ENCODE measurements at regions not wholly inside any gene's neighbourhood (a gene's known extent, or its start where the extent isn't known, plus 50 kb on each side); places are given as distances from the start of the nearest gene placed in this dataset.
"Not testable (repeated sequence)": the region's sequence is repeated elsewhere in the genome, so short reads cannot be mapped to it uniquely, and the experiment has no call there.

DNA sequence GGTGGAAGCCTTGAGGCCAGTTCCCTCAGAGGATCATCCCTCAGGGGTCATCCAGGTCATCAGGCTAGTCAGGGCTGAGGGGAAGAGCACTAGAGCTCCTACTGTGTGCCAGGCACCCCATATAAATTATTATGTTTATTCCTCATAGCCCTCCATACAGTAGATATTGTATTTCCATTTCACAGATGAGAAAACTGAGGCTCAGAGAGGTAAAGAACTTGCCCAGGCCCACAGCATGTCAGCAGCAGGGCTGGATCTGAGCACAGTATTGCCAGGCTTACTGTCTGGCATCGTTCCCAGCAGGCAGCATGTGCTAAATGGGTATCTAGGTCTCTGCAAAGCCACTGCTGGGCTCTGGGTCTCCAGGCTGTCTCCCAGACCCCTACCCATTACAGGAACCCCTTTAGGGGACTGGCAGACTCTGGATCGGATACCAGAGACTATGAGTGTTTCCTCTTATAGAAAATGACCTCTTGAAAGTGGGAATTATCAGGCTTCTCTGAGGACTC is 153.3 kb downstream of the PTPRU start:
- TF ChIP-seq POLR2A (IDR thresholded peaks at IDR 0.05; ENCODE audit: low read depth, low read length): no peak
- DNase-seq (ENCODE audit: insufficient read length, low spot score) (no peak), FAIRE-seq (no peak)

DNA sequence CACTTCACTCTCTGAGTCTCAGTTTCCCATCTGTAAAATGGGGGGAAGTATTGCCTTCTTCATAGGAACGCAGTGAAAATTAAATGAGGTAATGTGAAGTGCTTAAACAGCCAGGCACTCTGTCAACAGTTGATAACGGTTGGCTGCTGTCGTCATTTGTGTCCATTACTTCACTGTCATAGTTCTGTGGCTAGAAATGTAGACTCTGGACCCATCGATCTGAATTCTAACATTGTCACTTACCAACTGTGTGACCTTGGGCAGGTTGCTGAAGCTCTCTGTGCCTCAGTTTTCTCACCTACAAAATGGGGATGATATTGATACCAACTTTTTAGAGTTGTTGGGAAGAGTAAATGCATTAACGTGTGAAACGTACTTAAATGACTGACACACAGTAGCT is 152.6 kb downstream of the PTPRU start:
- DNase-seq (ENCODE audit: insufficient read length, low spot score): no peak
- TF ChIP-seq POLR2A (IDR thresholded peaks at IDR 0.05; ENCODE audit: low read depth, low read length): no peak
- no peak for FAIRE-seq

GRCh38 chr1:29388170-29388569 is 151.8 kb downstream of the PTPRU start:
- TF ChIP-seq POLR2A (IDR thresholded peaks at IDR 0.05; ENCODE audit: low read depth, low read length): no peak
- FAIRE-seq: no peak
- DNase-seq (ENCODE audit: insufficient read length, low spot score): no peak

DNA sequence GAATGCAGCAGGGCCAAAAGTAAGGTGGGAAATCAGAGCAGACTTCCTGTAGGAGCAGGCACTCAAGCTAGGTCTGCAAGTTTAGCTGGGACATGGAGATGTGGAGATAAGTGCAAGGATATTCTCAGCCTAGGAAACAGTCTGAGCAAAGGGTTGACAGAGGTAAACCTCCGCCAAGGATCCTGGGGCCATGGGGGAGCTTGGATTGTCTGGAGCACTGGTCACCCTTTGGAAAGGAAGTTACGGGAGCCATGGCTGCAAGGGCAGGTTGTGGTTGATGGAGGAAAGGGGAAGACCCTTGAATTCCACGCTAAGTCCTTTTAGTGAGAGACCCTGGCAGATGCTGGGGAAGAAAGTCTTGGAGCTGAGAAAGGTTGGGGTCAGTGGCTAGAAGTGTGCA is 150.9 kb downstream of the PTPRU start:
- no peak for TF ChIP-seq POLR2A (IDR thresholded peaks at IDR 0.05; ENCODE audit: low read depth, low read length)
- DNase-seq (ENCODE audit: insufficient read length, low spot score): no peak
- FAIRE-seq: no peak

DNA sequence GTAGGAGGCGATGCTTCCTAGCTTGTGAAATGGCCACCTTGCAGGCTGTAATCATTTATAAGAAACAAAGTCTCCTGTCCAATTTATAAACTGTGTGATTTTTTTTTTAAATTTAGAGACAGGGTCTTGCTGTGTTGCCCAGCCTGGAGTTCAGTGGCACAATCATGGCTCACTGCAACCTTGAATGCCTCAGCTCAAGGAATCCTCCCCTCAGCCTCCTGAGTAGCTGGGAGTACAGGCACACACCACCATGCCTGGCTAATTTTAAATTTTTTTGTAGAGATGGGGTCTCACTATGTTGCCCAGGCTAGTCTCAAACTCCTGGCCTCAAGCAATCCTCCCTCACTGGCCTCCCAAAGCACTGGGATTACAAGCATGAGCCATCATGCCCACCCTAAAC is 150.1 kb downstream of the PTPRU start:
- DNase-seq (ENCODE audit: insufficient read length, low spot score); FAIRE-seq: not testable (repeated sequence)

DNA sequence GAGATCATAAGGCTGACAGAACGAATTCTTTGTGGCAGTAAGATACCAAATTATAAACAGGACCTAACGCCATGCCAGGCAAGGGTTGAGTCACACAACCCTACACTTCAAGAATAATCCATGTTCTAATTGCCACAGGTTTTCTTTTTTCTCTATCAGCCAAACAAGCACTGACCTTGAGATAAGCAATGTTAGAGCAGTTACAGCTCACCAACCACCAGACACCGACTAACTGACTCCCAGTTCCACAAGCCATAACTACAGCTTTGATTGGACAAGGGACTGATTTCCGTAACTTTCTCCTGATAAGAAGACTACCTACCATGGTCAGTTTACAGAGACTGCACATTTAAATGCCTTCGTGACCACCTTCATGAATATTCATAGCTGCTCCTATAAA is 149.6 kb downstream of the PTPRU start:
- FAIRE-seq: no peak

DNA sequence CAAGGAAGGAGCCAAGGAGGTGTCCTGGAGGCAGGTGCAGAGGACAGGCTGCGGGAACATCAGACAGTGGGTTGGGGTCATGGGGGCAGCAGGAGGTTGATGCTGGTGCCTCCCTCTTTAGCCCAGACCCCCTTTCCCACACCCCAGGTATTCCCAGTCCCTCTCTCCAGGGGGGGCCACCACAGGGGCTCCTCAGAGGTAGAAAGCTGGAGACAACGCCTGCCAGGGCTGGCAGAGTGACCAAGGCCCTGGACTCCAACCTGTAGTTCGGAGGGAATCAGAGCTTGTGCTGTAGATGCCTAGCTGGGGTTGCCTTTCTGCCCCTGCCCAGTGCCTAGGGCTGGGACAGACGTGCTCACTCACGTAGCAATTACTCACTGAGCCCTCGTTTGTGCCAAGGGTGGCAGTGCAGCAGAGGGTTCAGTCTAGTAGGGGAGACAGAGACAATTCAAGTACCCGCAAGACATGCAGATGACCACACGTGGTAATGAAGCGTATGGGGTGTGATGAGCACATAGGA is 148.2 kb downstream of the PTPRU start:
- FAIRE-seq (no peak), DNase-seq (ENCODE audit: insufficient read length, low spot score) (no peak)
- no peak for TF ChIP-seq POLR2A (IDR thresholded peaks at IDR 0.05; ENCODE audit: low read depth, low read length)

More for the DNA sequence above, 149.6 kb downstream of the PTPRU start:
- TF ChIP-seq POLR2A (IDR thresholded peaks at IDR 0.05; ENCODE audit: low read depth, low read length): no peak
- no peak for DNase-seq (ENCODE audit: insufficient read length, low spot score)

DNA sequence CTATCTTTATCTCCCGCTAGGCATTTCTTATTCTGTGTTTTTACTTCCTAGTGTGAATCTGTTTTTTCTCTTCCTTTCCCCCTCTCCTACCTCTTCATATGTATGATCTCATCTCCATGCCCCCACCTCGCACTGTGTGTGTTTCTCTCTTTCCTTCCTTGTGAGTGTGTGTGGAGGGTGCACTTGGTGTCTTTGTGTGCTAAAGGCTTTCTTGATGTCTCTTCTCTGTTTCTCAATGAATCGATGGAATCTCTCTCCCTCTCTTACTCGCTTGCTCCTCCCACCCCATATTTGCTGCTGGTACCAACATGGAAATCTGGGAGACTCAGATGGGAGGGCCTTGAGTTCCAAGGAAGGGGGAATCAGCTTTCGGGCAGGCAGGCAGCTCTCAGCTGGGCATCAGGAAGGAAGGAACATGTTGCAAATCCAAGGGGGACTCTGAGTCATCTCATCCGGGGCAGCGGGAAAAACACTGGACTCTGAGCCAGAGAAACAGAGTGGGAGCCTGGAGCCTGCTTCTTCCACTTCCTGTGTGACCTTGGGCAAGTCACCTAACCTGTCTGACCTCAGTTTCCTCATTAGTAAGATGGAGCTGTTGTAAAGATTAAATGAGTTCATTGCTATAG is 147.5 kb downstream of the PTPRU start:
- TF ChIP-seq POLR2A (IDR thresholded peaks at IDR 0.05; ENCODE audit: low read depth, low read length): no peak
- DNase-seq (ENCODE audit: insufficient read length, low spot score) (peak; percentile 41), FAIRE-seq (no peak)

GRCh38 chr1:29382851-29383745 is 146.8 kb downstream of the PTPRU start:
- FAIRE-seq: no peak
- no peak for DNase-seq (ENCODE audit: insufficient read length, low spot score)
- no peak for TF ChIP-seq POLR2A (IDR thresholded peaks at IDR 0.05; ENCODE audit: low read depth, low read length)

DNA sequence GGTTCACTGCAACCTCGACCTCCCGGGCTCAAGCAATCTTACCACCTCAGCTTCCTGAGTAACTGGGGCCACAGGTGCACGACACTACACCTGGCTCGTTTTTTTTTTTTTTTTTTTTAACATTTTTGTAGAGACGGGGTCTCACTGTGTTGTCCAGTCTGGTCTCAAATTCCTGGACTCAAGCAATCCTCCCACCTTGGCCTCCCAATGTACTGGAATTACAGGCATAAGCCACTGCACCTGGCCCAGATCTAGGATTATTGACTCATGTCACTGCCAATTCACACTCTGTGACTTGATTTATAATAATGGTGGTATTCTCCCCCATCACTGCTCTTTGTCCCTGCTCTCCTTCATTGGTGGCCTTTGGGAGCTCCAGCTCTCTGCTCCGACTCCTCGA is 145.1 kb downstream of the PTPRU start:
- no peak for TF ChIP-seq POLR2A (IDR thresholded peaks at IDR 0.05; ENCODE audit: low read depth, low read length)
- DNase-seq (ENCODE audit: insufficient read length, low spot score) (no peak), FAIRE-seq (no peak)

DNA sequence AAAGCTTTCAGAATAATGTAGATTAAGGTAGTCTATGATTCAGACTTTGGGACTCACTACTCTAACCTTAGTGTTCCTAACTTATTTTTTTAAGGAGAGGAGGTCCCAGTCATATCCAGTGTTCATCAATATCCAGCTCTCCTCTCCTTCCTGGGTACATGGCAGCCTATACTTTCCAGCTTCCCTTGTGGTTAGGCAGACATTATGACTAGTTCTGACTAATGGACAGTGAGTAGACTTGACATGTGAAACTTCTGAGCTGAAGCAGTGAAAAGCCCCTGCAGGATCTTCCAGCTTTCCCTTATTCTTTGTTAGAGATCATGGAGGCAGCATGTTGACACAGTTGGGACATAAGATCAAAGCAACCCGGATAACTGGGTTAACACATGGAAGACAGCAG is 144.2 kb downstream of the PTPRU start:
- FAIRE-seq (no peak), DNase-seq (ENCODE audit: insufficient read length, low spot score) (no peak)
- no peak for TF ChIP-seq POLR2A (IDR thresholded peaks at IDR 0.05; ENCODE audit: low read depth, low read length)

- FAIRE-seq: no peak
- no peak for DNase-seq (ENCODE audit: insufficient read length, low spot score)
Measured at GRCh38 chr1:29379443-29380073, 143.2 kb downstream of the PTPRU start.

More at GRCh38 chr1:29379443-29380073, 143.2 kb downstream of the PTPRU start:
- no peak for TF ChIP-seq POLR2A (IDR thresholded peaks at IDR 0.05; ENCODE audit: low read depth, low read length)

All from H54 (cell line).